Mesenchymal stem cell (in vitro differentiated cells and primary cell): ENCODE measurements at regions not wholly inside any gene's neighbourhood (a gene's known extent, or its start where the extent isn't known, plus 50 kb on each side); places are given as distances from the start of the nearest gene placed in this dataset.

Experiments
- DNase-seq: peaks from one replicate; pipeline ENCODE4 v3.0.0-alpha.2; 2013
- H2AFZ ChIP-seq: one replicate; pipeline ENCODE4 v1.6.1; 2013; ENCODE audit warnings: low read depth, mild to moderate bottlenecking, control low read depth, inconsistent platforms, low read length, moderate library complexity
- H2AK5ac ChIP-seq: 2 replicates; pipeline ENCODE4 v1.6.1; 2013; ENCODE audit warnings: low read length, moderate library complexity, mild to moderate bottlenecking, inconsistent platforms; ENCODE audit not compliant: severe bottlenecking
- H2BK120ac ChIP-seq: one replicate; pipeline ENCODE4 v1.6.1; 2013; ENCODE audit warnings: low read depth, mild to moderate bottlenecking, inconsistent platforms, low read length, moderate library complexity
- H2BK12ac ChIP-seq, 2 experiments: one replicate each; pipeline ENCODE4 v1.6.1; 2013; ENCODE audit warnings: inconsistent platforms in 2 of 2, low read length in 2 of 2, mild to moderate bottlenecking in 2 of 2, moderate library complexity in 2 of 2, control low read depth in 1 of 2
- H2BK15ac ChIP-seq: one replicate; pipeline ENCODE4 v1.6.1; 2013; ENCODE audit warnings: mild to moderate bottlenecking, low read depth, inconsistent platforms; ENCODE audit not compliant: poor library complexity, severe bottlenecking
- H2BK5ac ChIP-seq: 2 replicates; pipeline ENCODE4 v1.6.1; 2013; ENCODE audit warnings: low read depth, mild to moderate bottlenecking, low read length, control low read depth, inconsistent platforms; ENCODE audit not compliant: poor library complexity, severe bottlenecking
- H3K14ac ChIP-seq, 2 experiments: one replicate each; pipeline ENCODE4 v1.6.1; 2013; ENCODE audit warnings: inconsistent platforms in 2 of 2, low read length in 2 of 2, control low read depth in 1 of 2, mild to moderate bottlenecking in 1 of 2, moderate library complexity in 1 of 2
- H3K18ac ChIP-seq, 2 experiments: one replicate each; pipeline ENCODE4 v1.6.1; 2013; ENCODE audit warnings: inconsistent platforms in 2 of 2, low read length in 2 of 2, control low read depth in 1 of 2, low read depth in 1 of 2, mild to moderate bottlenecking in 1 of 2
- H3K23ac ChIP-seq, 2 experiments: one replicate each; pipeline ENCODE4 v1.6.1; 2013; ENCODE audit warnings: inconsistent platforms in 2 of 2, low read length in 2 of 2, mild to moderate bottlenecking in 2 of 2, moderate library complexity in 2 of 2, control low read depth in 1 of 2
- H3K27ac ChIP-seq: 2 replicates; pipeline ENCODE4 v1.5.1; 2013; ENCODE audit warnings: mild to moderate bottlenecking, moderate library complexity, low read length, control low read depth, inconsistent platforms; ENCODE audit not compliant: poor library complexity, severe bottlenecking
- H3K27me3 ChIP-seq, 2 experiments: 2 replicates each; pipeline versions ENCODE4 v1.6.1 to v1.7.0; 2013; ENCODE audit warnings: low read length in 2 of 2, mild to moderate bottlenecking in 2 of 2, moderate library complexity in 2 of 2, control low read depth in 1 of 2, inconsistent platforms in 1 of 2; ENCODE audit not compliant: control insufficient read depth in 1 of 2, insufficient read depth in 1 of 2
- H3K36me3 ChIP-seq, 2 experiments: 2 replicates each; pipeline versions ENCODE4 v1.6.1 to v1.7.0; 2013; ENCODE audit warnings: low read length in 2 of 2, control low read depth in 1 of 2, inconsistent platforms in 1 of 2, low read depth in 1 of 2, mild to moderate bottlenecking in 1 of 2; ENCODE audit not compliant: insufficient read depth in 2 of 2, control insufficient read depth in 1 of 2
- H3K4ac ChIP-seq, 2 experiments: one replicate each; pipeline ENCODE4 v1.6.1; 2013; ENCODE audit warnings: inconsistent platforms in 2 of 2, low read length in 2 of 2, mild to moderate bottlenecking in 2 of 2, moderate library complexity in 2 of 2, control low read depth in 1 of 2, low read depth in 1 of 2
- H3K4me1 ChIP-seq: 2 replicates; pipeline ENCODE4 v1.6.1; 2013; ENCODE audit warnings: low read depth, low read length, control low read depth; ENCODE audit not compliant: control insufficient read depth, insufficient read depth
- H3K4me2 ChIP-seq: 2 replicates; pipeline ENCODE4 v1.6.1; 2013; ENCODE audit warnings: low read length, mild to moderate bottlenecking, inconsistent platforms; ENCODE audit not compliant: poor library complexity, severe bottlenecking
- H3K4me3 ChIP-seq, 2 experiments: 2 replicates each; pipeline versions ENCODE4 v1.5.1 to v1.7.0; 2013; ENCODE audit warnings: low read length in 2 of 2, mild to moderate bottlenecking in 2 of 2, control low read depth in 1 of 2, low read depth in 1 of 2; ENCODE audit not compliant: insufficient read depth in 1 of 2
- H3K79me1 ChIP-seq: replicated peaks from 2 replicates; pipeline ENCODE4 v1.6.1; 2013; ENCODE audit warnings: mild to moderate bottlenecking, control low read depth, low read length, inconsistent platforms; ENCODE audit not compliant: poor library complexity, severe bottlenecking
- H3K9ac ChIP-seq: 2 replicates; pipeline ENCODE4 v1.7.0; 2013; ENCODE audit warnings: mild to moderate bottlenecking, low read length, moderate library complexity
- H3K9me3 ChIP-seq: 2 replicates; pipeline ENCODE4 v1.7.0; 2013; ENCODE audit warnings: mild to moderate bottlenecking, low read length; ENCODE audit not compliant: control insufficient read depth
- H4K8ac ChIP-seq: one replicate; pipeline ENCODE4 v1.6.1; 2013; ENCODE audit warnings: inconsistent platforms, mild to moderate bottlenecking, low read length, moderate library complexity
- H4K91ac ChIP-seq: one replicate; pipeline ENCODE4 v1.6.1; 2013; ENCODE audit warnings: mild to moderate bottlenecking, low read length, inconsistent platforms
- WGBS: methylation state at CpG from one replicate; pipeline ENCODE4 v1.1.7; 2013; ENCODE audit warnings: mixed read lengths; 5-methylcytosine and 5-hydroxymethylcytosine counted together

DNA sequence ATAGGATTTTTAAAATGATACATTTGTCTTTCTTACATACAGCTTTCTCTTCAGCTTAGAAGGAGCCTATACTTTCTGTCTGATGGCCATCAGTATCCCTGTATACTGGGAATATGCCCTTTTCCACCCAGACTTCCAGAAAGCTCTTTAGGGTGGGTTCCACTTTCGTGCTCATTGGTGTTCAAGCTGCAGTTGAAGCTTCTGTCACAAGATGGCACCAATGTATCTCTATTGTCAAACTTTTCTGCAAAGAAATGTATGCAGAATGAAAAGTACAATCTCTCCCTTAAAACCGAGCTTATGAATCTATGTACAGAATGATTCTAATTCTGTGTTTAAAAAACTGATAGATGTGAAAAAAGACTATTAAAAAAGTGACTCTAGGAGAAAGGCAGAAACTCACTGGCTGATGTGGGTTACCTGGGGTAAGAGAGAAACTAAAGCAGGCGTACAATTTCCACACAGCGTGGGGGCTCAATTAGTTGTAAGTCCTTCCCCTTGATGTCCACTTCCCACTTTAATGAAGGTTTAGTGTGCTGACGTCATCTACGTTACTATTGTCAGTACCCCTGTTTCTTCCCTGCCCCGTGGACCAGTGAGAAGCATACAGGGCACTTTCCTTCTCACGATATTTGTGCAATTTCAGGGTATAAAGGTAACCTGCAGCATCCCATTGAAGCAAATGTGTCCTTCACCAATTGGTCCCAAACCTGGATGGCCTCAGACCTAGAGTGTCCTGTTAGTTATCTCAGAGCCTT is 57.3 kb upstream of the TCEAL2 start:
- H3K4me1 ChIP-seq, result no peaks in the 10 kb centered on the region
- no peak overlapping the region for H3K4me3 ChIP-seq
- no peak overlapping the region for H4K91ac ChIP-seq
- peaks cover 11% of the 10 kb centered on the region for H3K9me3 ChIP-seq
- H2BK120ac ChIP-seq, result no peak overlapping the region
- H3K4ac ChIP-seq, result no peak overlapping the region
- H3K18ac ChIP-seq, result no peak overlapping the region
- no peak overlapping the region for H2AFZ ChIP-seq
- 74% methylated on average over 6 of the region's 8 CpGs for WGBS
- no peak overlapping the region for H4K8ac ChIP-seq
- H3K27ac ChIP-seq, result no peak overlapping the region
- H2BK5ac ChIP-seq, result no peak overlapping the region
- peaks cover 0 to 18% of the 10 kb centered on the region in 2 experiments for H3K27me3 ChIP-seq
- H3K36me3 ChIP-seq, result no peaks in the 10 kb centered on the region
- H2AK5ac ChIP-seq, result no peak overlapping the region
- peak; percentile 2 for DNase-seq
- H2BK12ac ChIP-seq, result no peak overlapping the region
- no peak overlapping the region for H3K9ac ChIP-seq
- H3K4me2 ChIP-seq, result no peak overlapping the region
- H3K23ac ChIP-seq, result no peak overlapping the region
- no peak overlapping the region for H3K14ac ChIP-seq
- no peaks in the 10 kb centered on the region for H3K79me1 ChIP-seq
- H2BK15ac ChIP-seq, result no peak overlapping the region

DNA sequence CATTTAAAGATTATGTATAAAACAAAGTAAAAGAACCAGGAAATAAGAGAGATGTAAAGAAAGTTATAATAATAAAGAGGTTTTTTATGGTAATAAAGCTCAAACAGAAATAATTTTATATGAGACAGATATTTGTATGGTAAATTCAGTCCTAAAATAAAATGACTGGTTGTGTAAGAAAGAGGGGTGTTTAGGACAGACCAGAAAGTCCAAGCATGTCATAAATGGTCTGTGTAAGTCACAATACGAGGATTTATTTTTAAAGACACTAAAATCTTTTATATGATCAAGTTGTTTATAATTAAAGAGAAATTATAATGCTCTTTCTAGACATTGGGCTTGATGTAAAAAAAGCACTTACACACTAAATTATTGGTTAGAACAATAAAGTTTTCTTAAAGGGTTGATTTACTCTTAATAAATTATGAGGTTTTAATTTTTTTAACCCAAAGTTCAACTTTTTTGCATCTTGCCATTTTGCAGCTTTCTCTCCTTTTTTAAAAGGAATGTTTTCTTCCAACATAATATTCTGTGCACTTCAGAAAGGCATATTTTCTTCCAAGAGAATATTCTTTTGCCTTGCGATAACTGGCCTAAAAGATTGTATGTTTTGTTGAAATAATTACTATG is 61.9 kb upstream of the TCEAL2 start:
- H3K27me3 ChIP-seq, result peaks cover 0 to 3% of the 10 kb centered on the region in 2 experiments
- H3K23ac ChIP-seq, result no peak overlapping the region
- no peak overlapping the region for H4K8ac ChIP-seq
- H3K4me2 ChIP-seq, result no peak overlapping the region
- H2AFZ ChIP-seq, result no peak overlapping the region
- no peaks in the 10 kb centered on the region for H3K36me3 ChIP-seq
- no peak overlapping the region for H3K4me3 ChIP-seq
- no peak overlapping the region for H2BK12ac ChIP-seq
- no CpG with 5 or more reads among the region's 2 CpGs for WGBS
- no peak overlapping the region for H3K9ac ChIP-seq
- no peak overlapping the region for H2BK5ac ChIP-seq
- H3K27ac ChIP-seq, result no peak overlapping the region
- H3K79me1 ChIP-seq, result no peaks in the 10 kb centered on the region
- H3K4me1 ChIP-seq, result no peaks in the 10 kb centered on the region
- no peak overlapping the region for H2BK15ac ChIP-seq
- H3K9me3 ChIP-seq, result peaks cover 28% of the 10 kb centered on the region
- no peak overlapping the region for H2AK5ac ChIP-seq
- no peak overlapping the region for H4K91ac ChIP-seq
- DNase-seq, result no peak
- H3K18ac ChIP-seq, result no peak overlapping the region
- H2BK120ac ChIP-seq, result no peak overlapping the region
- H3K14ac ChIP-seq, result no peak overlapping the region
- no peak overlapping the region for H3K4ac ChIP-seq

DNA sequence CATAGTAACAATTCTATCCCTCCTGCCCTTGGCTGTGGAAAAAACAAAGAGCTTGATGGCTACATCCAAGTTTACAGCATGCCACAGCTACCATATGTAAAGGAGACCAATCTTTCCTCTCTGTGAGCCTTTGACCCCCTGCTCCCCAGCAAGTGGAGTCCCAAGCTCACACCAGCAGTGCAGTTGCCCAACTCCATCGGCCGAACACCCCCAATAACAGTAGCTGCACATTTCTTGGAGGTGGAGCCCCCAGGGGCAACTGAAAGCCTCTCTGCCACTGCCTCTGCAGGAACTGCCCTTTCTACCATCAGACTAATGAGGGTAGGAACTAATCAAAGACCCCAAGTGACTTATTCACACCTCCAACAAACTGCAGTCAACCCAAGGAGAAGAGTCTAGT is 81.0 kb upstream of the TCEAL2 start:
- no peak overlapping the region for H2BK15ac ChIP-seq
- no peak overlapping the region for H3K9ac ChIP-seq
- H4K8ac ChIP-seq, result no peak overlapping the region
- no peak overlapping the region for H2AK5ac ChIP-seq
- H3K4ac ChIP-seq, result no peak overlapping the region
- no peak for DNase-seq
- no peaks in the 10 kb centered on the region for H3K79me1 ChIP-seq
- no peak overlapping the region for H2BK12ac ChIP-seq
- no peak overlapping the region for H2BK120ac ChIP-seq
- no peaks in the 10 kb centered on the region for H3K9me3 ChIP-seq
- H3K14ac ChIP-seq, result no peak overlapping the region
- no peak overlapping the region for H3K4me2 ChIP-seq
- H3K36me3 ChIP-seq, result no peaks in the 10 kb centered on the region
- H3K27me3 ChIP-seq, result no peaks in the 10 kb centered on the region
- no peaks in the 10 kb centered on the region for H3K4me1 ChIP-seq
- no peak overlapping the region for H3K23ac ChIP-seq
- no peak overlapping the region for H3K4me3 ChIP-seq
- no peak overlapping the region for H2AFZ ChIP-seq
- 58% methylated on average over 2 of the region's 2 CpGs for WGBS
- H3K27ac ChIP-seq, result no peak overlapping the region
- no peak overlapping the region for H2BK5ac ChIP-seq
- no peak overlapping the region for H4K91ac ChIP-seq
- no peak overlapping the region for H3K18ac ChIP-seq

DNA sequence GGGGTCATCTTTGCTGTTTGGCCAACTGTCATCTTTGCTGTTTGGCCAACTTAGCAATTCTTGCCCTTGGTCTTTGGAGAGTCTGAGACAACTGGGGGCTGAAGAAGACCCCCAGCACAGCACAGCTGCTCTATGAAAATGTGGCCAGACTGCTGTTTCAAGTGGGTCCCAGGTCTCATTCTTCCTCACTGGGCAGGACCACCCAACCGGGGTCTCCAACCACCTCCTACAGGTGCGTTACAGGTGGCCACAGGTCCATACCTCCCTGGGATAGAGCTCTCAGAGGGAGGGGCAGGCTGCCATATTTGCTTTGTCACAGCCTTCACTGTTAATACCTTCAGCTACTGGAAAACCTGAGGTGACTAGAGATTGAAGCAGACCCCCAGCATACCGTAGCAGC is 82.1 kb upstream of the TCEAL2 start:
- Histone ChIP-seq H3K4me3 (no peak overlapping the region), H3K27me3 (no peaks in the 10 kb centered on the region), H2BK15ac (no peak overlapping the region), H2AK5ac (no peak overlapping the region), H3K4ac (no peak overlapping the region), H2BK120ac (no peak overlapping the region), H3K4me2 (no peak overlapping the region), H2BK12ac (no peak overlapping the region), H3K79me1 (no peaks in the 10 kb centered on the region), H3K23ac (no peak overlapping the region), H2BK5ac (no peak overlapping the region), H3K4me1 (no peaks in the 10 kb centered on the region), H2AFZ (no peak overlapping the region), H3K27ac (no peak overlapping the region), H4K91ac (no peak overlapping the region), H4K8ac (no peak overlapping the region), H3K9ac (no peak overlapping the region), H3K36me3 (no peaks in the 10 kb centered on the region), H3K14ac (no peak overlapping the region), H3K18ac (no peak overlapping the region), H3K9me3 (no peaks in the 10 kb centered on the region)
- WGBS, result 62% methylated on average over 2 of the region's 3 CpGs
- DNase-seq, result no peak
